GM23338 (cell line): ENCODE measurements at regions not wholly inside any gene's neighbourhood (a gene's known extent, or its start where the extent isn't known, plus 50 kb on each side); places are given as distances from the start of the nearest gene placed in this dataset.

Experiments
- ATAC-seq: fragments of 200-7000 bp; cut with Tn5 transposase; 3 replicates; pipeline ENCODE4 v1.9.1; 2020
- DNase-seq: peaks from one replicate; pipeline ENCODE4 v3.0.0-alpha.2; 2015; ENCODE audit warnings: low spot score
- H2AFZ ChIP-seq: fragments of 200-600 bp; sonication (generic); 2 replicates; pipeline ENCODE4 v1.8.0; 2016; ENCODE audit warnings: antibody characterized with exemption, mild to moderate bottlenecking, moderate library complexity
- H3F3A ChIP-seq: fragments of 200-600 bp; sonication (generic); replicated peaks from 2 replicates; pipeline ENCODE4 v1.8.0; 2017; ENCODE audit warnings: antibody characterized with exemption, mixed run types, low read depth
- H3K27ac ChIP-seq: fragments of 200-600 bp; sonication (generic); 2 replicates; pipeline ENCODE4 v1.6.1; 2016; ENCODE audit warnings: low read depth
- H3K27me3 ChIP-seq: fragments of 200-600 bp; sonication (generic); 2 replicates; pipeline ENCODE4 v1.8.0; 2016; ENCODE audit warnings: mild to moderate bottlenecking, mixed run types, moderate library complexity; ENCODE audit not compliant: insufficient read depth
- H3K36me3 ChIP-seq: fragments of 200-600 bp; sonication (generic); 2 replicates; pipeline ENCODE4 v1.8.0; 2016; ENCODE audit warnings: mild to moderate bottlenecking; ENCODE audit not compliant: insufficient read depth
- H3K4me1 ChIP-seq: fragments of 200-600 bp; sonication (generic); 2 replicates; pipeline ENCODE4 v1.8.0; 2016; ENCODE audit warnings: mild to moderate bottlenecking, moderate library complexity; ENCODE audit not compliant: insufficient read depth
- H3K4me2 ChIP-seq: fragments of 200-600 bp; sonication (generic); 2 replicates; pipeline ENCODE4 v1.7.1; 2017; ENCODE audit warnings: mixed run types
- H3K4me3 ChIP-seq: fragments of 200-600 bp; sonication (generic); 2 replicates; pipeline ENCODE4 v1.6.1; 2016; ENCODE audit warnings: mixed run types
- H3K79me2 ChIP-seq: fragments of 200-600 bp; sonication (generic); replicated peaks from 2 replicates; pipeline ENCODE4 v1.8.0; 2017; ENCODE audit warnings: mild to moderate bottlenecking; ENCODE audit not compliant: insufficient read depth
- H3K9me2 ChIP-seq: fragments of 200-600 bp; sonication (generic); 2 replicates; pipeline ENCODE4 v1.8.0; 2017; ENCODE audit not compliant: insufficient read depth
- H4K20me1 ChIP-seq: fragments of 200-600 bp; sonication (generic); replicated peaks from 2 replicates; pipeline ENCODE4 v1.8.0; 2017; ENCODE audit warnings: mild to moderate bottlenecking; ENCODE audit not compliant: insufficient read depth
- H3K27ac Mint-ChIP-seq: 2 replicates; pipeline ENCODE4 v1.8.0; 2020; ENCODE audit warnings: inconsistent platforms, mild to moderate bottlenecking, moderate library complexity, mixed read lengths
- H3K27me3 Mint-ChIP-seq: 3 replicates; pipeline ENCODE4 v1.8.0; 2022; ENCODE audit warnings: low read depth, mild to moderate bottlenecking, moderate library complexity, mixed read lengths, inconsistent platforms; ENCODE audit not compliant: insufficient read depth, poor library complexity
- H3K36me3 Mint-ChIP-seq: 3 replicates; pipeline ENCODE4 v1.8.0; 2021; ENCODE audit warnings: low read depth, mild to moderate bottlenecking, inconsistent platforms, moderate library complexity, mixed read lengths
- H3K4me1 Mint-ChIP-seq: 3 replicates; pipeline ENCODE4 v1.8.0; 2020; ENCODE audit warnings: mild to moderate bottlenecking, inconsistent platforms, mixed read lengths
- H3K4me3 Mint-ChIP-seq: 3 replicates; pipeline ENCODE4 v1.8.0; 2021; ENCODE audit warnings: moderate library complexity, mild to moderate bottlenecking, inconsistent platforms, mixed read lengths
- H3K9me3 Mint-ChIP-seq: 3 replicates; pipeline ENCODE4 v1.8.0; 2020; ENCODE audit warnings: moderate library complexity, mild to moderate bottlenecking, inconsistent platforms, mixed read lengths
- CREB1 ChIP-seq: fragments of 250-450 bp; sonication (Bioruptor Pico); IDR thresholded peaks from 2 replicates; pipeline ENCODE4 v1.5.0; 2020; ENCODE audit warnings: low read depth, mild to moderate bottlenecking, moderate library complexity
- EZH2 ChIP-seq: fragments of 200-600 bp; sonication (generic); IDR thresholded peaks from one replicate; pipeline ENCODE4 v1.8.0; 2017; ENCODE audit warnings: antibody characterized with exemption, mild to moderate bottlenecking, low read depth; ENCODE audit not compliant: unreplicated experiment
- EZH2phosphoT487 ChIP-seq: fragments of 200-600 bp; sonication (generic); IDR thresholded peaks from one replicate; pipeline ENCODE4 v1.8.1; 2018; ENCODE audit warnings: antibody characterized with exemption; ENCODE audit not compliant: unreplicated experiment
- JUNB ChIP-seq: IDR thresholded peaks from one replicate; pipeline ENCODE4 v1.6.1; 2016; ENCODE audit warnings: antibody characterized with exemption; ENCODE audit not compliant: unreplicated experiment
- NANOG ChIP-seq: IDR thresholded peaks from 2 replicates; pipeline ENCODE4 v1.6.1; 2016; ENCODE audit warnings: antibody characterized with exemption, borderline replicate concordance
- POLR2AphosphoS5 ChIP-seq: IDR thresholded peaks from 2 replicates; pipeline ENCODE4 v1.6.1; 2016; ENCODE audit warnings: antibody characterized with exemption, low read depth
- STAT1 ChIP-seq: IDR thresholded peaks from one replicate; pipeline ENCODE4 v1.6.1; 2016; ENCODE audit warnings: antibody characterized with exemption; ENCODE audit not compliant: unreplicated experiment
- ZNF114 ChIP-seq: fragments of 250-450 bp; sonication (Bioruptor Pico); IDR thresholded peaks from 2 replicates; pipeline ENCODE4 v1.5.0; 2020; ENCODE audit warnings: mild to moderate bottlenecking, moderate library complexity
- ZNF331 ChIP-seq: fragments of 250-450 bp; sonication (Bioruptor Pico); IDR thresholded peaks from 2 replicates; pipeline ENCODE4 v1.5.0; 2020; ENCODE audit warnings: low read depth, mild to moderate bottlenecking, moderate library complexity
- TF ChIP-seq, protein P1 (sequence below), 2 experiments: fragments of 200-600 bp in 1 of 2; sonication (generic) in 1 of 2; conservative IDR thresholded peaks; 2 replicates each; pipeline versions ENCODE4 v1.5.1 to v1.6.1; 2016 to 2017; ENCODE audit warnings: antibody characterized with exemption in 2 of 2, low read depth in 2 of 2, mild to moderate bottlenecking in 2 of 2, moderate library complexity in 1 of 2
- TF ChIP-seq, protein P2 (sequence below): IDR thresholded peaks from 2 replicates; pipeline ENCODE4 v1.6.1; 2016; ENCODE audit warnings: antibody characterized with exemption
- TF ChIP-seq, protein P3 (sequence below): fragments of 250-450 bp; sonication (Bioruptor Pico); IDR thresholded peaks from 2 replicates; pipeline ENCODE4 v1.5.0; 2020; ENCODE audit warnings: mild to moderate bottlenecking, moderate library complexity
- TF ChIP-seq, protein P4 (sequence below): IDR thresholded peaks from one replicate; pipeline ENCODE4 v1.6.1; 2018; ENCODE audit warnings: antibody characterized with exemption; ENCODE audit not compliant: unreplicated experiment

DNA sequence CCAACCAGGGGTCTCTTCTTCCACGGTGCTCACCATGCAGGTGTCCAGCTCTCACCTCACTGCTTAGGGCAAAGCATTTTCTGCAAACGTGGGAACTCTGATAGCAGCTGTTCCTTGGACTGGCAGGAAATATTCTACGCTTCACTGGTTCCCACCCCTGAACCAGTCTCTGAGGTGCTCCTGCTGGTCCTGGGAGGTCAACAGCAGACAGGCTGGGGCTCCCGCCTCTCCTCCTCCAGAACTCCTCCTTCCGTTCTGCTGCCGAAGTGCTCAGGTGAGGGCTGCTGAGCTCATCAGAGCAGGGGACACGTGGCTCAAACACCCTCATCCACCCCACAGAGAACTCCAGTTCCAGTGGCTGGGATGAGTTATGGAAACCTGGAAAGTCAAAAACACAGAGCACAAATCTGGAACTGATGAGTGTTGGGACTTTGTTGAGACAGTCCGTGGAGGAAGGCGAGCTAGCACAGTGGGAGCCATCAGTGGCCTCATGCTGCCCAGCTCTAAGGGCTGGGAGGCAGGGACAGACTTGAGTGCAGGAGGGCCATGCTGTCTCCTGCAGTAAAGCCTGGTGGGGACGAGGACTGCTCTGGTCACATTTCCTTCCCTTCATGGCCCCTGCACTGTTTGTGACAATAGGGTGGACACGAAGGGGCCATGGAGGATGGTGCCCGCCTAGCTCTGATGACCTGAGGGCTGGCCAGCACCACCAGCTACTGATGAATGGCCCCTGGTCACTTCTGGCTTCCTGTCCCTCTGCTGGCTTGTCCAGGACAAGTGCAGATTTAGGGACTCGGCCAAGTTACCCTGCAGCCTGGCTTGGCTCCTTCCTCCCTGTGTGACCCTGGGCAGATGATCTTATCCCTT is 137.8 kb downstream of the KLF13 start:
- Histone ChIP-seq H4K20me1 (no peaks in the 10 kb centered on the region), H3F3A (no peaks in the 10 kb centered on the region), H3K4me1 (no peaks in the 10 kb centered on the region), H2AFZ (no peak overlapping the region), H3K27ac (no peak overlapping the region), H3K4me3 (no peak overlapping the region), H3K79me2 (no peaks in the 10 kb centered on the region), H3K27me3 (no peaks in the 10 kb centered on the region), H3K9me2 (no peaks in the 10 kb centered on the region), H3K4me2 (no peak overlapping the region), H3K36me3 (no peaks in the 10 kb centered on the region)
- Mint-ChIP-seq H3K36me3 (no peaks in the 10 kb centered on the region), H3K27ac (no peak overlapping the region), H3K4me3 (no peak overlapping the region), H3K27me3 (peaks cover 6% of the 10 kb centered on the region), H3K4me1 (no peaks in the 10 kb centered on the region), H3K9me3 (no peaks in the 10 kb centered on the region)
- TF ChIP-seq POLR2AphosphoS5 = no peak
- TF ChIP-seq, protein P1, sequence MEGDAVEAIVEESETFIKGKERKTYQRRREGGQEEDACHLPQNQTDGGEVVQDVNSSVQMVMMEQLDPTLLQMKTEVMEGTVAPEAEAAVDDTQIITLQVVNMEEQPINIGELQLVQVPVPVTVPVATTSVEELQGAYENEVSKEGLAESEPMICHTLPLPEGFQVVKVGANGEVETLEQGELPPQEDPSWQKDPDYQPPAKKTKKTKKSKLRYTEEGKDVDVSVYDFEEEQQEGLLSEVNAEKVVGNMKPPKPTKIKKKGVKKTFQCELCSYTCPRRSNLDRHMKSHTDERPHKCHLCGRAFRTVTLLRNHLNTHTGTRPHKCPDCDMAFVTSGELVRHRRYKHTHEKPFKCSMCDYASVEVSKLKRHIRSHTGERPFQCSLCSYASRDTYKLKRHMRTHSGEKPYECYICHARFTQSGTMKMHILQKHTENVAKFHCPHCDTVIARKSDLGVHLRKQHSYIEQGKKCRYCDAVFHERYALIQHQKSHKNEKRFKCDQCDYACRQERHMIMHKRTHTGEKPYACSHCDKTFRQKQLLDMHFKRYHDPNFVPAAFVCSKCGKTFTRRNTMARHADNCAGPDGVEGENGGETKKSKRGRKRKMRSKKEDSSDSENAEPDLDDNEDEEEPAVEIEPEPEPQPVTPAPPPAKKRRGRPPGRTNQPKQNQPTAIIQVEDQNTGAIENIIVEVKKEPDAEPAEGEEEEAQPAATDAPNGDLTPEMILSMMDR (conservative IDR thresholded peaks at IDR 0.05; ENCODE audit: low read depth in 2 of 2) = no peak
- TF ChIP-seq CREB1 (CRISPR knock-in tag) = no peak
- TF ChIP-seq, protein P2, sequence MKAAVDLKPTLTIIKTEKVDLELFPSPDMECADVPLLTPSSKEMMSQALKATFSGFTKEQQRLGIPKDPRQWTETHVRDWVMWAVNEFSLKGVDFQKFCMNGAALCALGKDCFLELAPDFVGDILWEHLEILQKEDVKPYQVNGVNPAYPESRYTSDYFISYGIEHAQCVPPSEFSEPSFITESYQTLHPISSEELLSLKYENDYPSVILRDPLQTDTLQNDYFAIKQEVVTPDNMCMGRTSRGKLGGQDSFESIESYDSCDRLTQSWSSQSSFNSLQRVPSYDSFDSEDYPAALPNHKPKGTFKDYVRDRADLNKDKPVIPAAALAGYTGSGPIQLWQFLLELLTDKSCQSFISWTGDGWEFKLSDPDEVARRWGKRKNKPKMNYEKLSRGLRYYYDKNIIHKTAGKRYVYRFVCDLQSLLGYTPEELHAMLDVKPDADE = no peak
- TF ChIP-seq NANOG = no peak
- TF ChIP-seq, protein P3, sequence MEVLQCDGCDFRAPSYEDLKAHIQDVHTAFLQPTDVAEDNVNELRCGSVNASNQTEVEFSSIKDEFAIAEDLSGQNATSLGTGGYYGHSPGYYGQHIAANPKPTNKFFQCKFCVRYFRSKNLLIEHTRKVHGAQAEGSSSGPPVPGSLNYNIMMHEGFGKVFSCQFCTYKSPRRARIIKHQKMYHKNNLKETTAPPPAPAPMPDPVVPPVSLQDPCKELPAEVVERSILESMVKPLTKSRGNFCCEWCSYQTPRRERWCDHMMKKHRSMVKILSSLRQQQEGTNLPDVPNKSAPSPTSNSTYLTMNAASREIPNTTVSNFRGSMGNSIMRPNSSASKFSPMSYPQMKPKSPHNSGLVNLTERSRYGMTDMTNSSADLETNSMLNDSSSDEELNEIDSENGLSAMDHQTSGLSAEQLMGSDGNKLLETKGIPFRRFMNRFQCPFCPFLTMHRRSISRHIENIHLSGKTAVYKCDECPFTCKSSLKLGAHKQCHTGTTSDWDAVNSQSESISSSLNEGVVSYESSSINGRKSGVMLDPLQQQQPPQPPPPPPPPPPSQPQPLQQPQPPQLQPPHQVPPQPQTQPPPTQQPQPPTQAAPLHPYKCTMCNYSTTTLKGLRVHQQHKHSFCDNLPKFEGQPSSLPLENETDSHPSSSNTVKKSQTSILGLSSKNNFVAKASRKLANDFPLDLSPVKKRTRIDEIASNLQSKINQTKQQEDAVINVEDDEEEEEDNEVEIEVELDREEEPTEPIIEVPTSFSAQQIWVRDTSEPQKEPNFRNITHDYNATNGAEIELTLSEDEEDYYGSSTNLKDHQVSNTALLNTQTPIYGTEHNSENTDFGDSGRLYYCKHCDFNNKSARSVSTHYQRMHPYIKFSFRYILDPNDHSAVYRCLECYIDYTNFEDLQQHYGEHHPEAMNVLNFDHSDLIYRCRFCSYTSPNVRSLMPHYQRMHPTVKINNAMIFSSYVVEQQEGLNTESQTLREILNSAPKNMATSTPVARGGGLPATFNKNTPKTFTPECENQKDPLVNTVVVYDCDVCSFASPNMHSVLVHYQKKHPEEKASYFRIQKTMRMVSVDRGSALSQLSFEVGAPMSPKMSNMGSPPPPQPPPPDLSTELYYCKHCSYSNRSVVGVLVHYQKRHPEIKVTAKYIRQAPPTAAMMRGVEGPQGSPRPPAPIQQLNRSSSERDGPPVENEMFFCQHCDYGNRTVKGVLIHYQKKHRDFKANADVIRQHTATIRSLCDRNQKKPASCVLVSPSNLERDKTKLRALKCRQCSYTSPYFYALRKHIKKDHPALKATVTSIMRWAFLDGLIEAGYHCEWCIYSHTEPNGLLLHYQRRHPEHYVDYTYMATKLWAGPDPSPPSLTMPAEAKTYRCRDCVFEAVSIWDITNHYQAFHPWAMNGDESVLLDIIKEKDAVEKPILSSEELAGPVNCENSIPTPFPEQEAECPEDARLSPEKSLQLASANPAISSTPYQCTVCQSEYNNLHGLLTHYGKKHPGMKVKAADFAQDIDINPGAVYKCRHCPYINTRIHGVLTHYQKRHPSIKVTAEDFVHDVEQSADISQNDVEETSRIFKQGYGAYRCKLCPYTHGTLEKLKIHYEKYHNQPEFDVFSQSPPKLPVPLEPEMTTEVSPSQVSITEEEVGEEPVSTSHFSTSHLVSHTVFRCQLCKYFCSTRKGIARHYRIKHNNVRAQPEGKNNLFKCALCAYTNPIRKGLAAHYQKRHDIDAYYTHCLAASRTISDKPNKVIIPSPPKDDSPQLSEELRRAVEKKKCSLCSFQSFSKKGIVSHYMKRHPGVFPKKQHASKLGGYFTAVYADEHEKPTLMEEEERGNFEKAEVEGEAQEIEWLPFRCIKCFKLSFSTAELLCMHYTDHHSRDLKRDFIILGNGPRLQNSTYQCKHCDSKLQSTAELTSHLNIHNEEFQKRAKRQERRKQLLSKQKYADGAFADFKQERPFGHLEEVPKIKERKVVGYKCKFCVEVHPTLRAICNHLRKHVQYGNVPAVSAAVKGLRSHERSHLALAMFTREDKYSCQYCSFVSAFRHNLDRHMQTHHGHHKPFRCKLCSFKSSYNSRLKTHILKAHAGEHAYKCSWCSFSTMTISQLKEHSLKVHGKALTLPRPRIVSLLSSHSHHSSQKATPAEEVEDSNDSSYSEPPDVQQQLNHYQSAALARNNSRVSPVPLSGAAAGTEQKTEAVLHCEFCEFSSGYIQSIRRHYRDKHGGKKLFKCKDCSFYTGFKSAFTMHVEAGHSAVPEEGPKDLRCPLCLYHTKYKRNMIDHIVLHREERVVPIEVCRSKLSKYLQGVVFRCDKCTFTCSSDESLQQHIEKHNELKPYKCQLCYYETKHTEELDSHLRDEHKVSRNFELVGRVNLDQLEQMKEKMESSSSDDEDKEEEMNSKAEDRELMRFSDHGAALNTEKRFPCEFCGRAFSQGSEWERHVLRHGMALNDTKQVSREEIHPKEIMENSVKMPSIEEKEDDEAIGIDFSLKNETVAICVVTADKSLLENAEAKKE = no peak
- no peak for TF ChIP-seq JUNB
- no peak for TF ChIP-seq ZNF331 (CRISPR knock-in tag)
- TF ChIP-seq EZH2 = no peak
- TF ChIP-seq, protein P4, sequence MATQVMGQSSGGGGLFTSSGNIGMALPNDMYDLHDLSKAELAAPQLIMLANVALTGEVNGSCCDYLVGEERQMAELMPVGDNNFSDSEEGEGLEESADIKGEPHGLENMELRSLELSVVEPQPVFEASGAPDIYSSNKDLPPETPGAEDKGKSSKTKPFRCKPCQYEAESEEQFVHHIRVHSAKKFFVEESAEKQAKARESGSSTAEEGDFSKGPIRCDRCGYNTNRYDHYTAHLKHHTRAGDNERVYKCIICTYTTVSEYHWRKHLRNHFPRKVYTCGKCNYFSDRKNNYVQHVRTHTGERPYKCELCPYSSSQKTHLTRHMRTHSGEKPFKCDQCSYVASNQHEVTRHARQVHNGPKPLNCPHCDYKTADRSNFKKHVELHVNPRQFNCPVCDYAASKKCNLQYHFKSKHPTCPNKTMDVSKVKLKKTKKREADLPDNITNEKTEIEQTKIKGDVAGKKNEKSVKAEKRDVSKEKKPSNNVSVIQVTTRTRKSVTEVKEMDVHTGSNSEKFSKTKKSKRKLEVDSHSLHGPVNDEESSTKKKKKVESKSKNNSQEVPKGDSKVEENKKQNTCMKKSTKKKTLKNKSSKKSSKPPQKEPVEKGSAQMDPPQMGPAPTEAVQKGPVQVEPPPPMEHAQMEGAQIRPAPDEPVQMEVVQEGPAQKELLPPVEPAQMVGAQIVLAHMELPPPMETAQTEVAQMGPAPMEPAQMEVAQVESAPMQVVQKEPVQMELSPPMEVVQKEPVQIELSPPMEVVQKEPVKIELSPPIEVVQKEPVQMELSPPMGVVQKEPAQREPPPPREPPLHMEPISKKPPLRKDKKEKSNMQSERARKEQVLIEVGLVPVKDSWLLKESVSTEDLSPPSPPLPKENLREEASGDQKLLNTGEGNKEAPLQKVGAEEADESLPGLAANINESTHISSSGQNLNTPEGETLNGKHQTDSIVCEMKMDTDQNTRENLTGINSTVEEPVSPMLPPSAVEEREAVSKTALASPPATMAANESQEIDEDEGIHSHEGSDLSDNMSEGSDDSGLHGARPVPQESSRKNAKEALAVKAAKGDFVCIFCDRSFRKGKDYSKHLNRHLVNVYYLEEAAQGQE = no peak
- TF ChIP-seq STAT1 = no peak
- TF ChIP-seq EZH2phosphoT487 = no peak
- no peak for TF ChIP-seq ZNF114 (CRISPR knock-in tag)
- DNase-seq (no peak), ATAC-seq (no peak)
